Muscle layer of duodenum (tissue), 2 donors: ENCODE measurements at regions not wholly inside any gene's neighbourhood (a gene's known extent, or its start where the extent isn't known, plus 50 kb on each side); places are given as distances from the start of the nearest gene placed in this dataset.

Experiments used
- H3K27ac ChIP-seq: one replicate; pipeline ENCODE4 v1.7.0; 2013; ENCODE audit warnings: mild to moderate bottlenecking, low read length
- H3K27me3 ChIP-seq: one replicate; pipeline ENCODE4 v1.7.0; 2013; ENCODE audit warnings: low read depth, mild to moderate bottlenecking, control low read depth, low read length
- H3K36me3 ChIP-seq, 2 donors: one replicate each; pipeline ENCODE4 v1.7.0; 2013; ENCODE audit warnings: low read length in 2 of 2, control low read depth in 1 of 2, mild to moderate bottlenecking in 1 of 2; ENCODE audit not compliant: insufficient read depth in 2 of 2, control insufficient read depth in 1 of 2
- H3K4me1 ChIP-seq, 2 donors: one replicate each; pipeline ENCODE4 v1.7.0; 2013; ENCODE audit warnings: low read length in 2 of 2, mild to moderate bottlenecking in 2 of 2, control low read depth in 1 of 2, moderate library complexity in 1 of 2; ENCODE audit not compliant: insufficient read depth in 2 of 2, control insufficient read depth in 1 of 2
- H3K4me3 ChIP-seq, 2 donors: one replicate each; pipeline ENCODE4 v1.7.0; 2013; ENCODE audit warnings: low read length in 2 of 2, low read depth in 1 of 2, mild to moderate bottlenecking in 1 of 2
- H3K9me3 ChIP-seq, 2 donors: one replicate each; pipeline ENCODE4 v1.7.0; 2013; ENCODE audit warnings: low read length in 2 of 2, control low read depth in 1 of 2, mild to moderate bottlenecking in 1 of 2; ENCODE audit not compliant: control insufficient read depth in 1 of 2
- donor health status: healthy.

- H3K27me3 ChIP-seq = no peaks in the 10 kb centered on the region
- H3K4me3 ChIP-seq = no peak overlapping the region
- H3K9me3 ChIP-seq = no peaks in the 10 kb centered on the region
- no peak overlapping the region for H3K27ac ChIP-seq
- H3K36me3 ChIP-seq = no peaks in the 10 kb centered on the region
- H3K4me1 ChIP-seq = no peaks in the 10 kb centered on the region
Observed at GRCh38 chr4:156442912-156443311, 489.2 kb upstream of the CTSO start.

DNA sequence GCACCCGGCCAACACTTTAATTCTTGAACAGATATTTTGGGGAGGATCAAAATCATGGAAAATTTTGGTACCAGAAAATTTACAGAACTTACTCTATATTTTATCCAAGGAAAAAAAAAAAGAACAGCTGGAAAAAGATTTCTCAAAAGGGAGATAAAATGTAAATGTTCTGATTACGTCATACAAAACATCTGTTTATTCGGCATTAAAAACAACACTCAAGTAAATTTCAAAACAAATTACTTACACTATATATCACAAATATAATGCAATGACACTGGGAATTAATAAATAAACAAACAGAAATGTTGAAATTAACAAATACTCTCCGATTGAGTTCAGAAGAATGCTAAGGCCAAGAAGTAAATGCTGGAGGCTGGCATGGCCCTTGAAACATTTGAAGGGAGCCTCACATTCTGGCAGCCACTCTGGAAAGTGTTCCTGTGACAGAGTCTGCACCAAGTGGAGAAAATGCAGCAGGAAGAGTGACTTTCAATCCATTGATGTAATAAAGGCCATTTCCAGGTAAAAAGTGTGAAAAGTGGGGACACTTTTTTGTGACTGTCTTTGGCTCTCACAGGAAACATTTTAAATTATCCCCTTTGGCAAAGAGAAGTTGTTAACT is 486.0 kb upstream of the CTSO start:
- Histone ChIP-seq H3K4me3 (no peak overlapping the region), H3K27ac (no peak overlapping the region), H3K9me3 (no peaks in the 10 kb centered on the region), H3K27me3 (no peaks in the 10 kb centered on the region), H3K4me1 (no peaks in the 10 kb centered on the region), H3K36me3 (no peaks in the 10 kb centered on the region)

DNA sequence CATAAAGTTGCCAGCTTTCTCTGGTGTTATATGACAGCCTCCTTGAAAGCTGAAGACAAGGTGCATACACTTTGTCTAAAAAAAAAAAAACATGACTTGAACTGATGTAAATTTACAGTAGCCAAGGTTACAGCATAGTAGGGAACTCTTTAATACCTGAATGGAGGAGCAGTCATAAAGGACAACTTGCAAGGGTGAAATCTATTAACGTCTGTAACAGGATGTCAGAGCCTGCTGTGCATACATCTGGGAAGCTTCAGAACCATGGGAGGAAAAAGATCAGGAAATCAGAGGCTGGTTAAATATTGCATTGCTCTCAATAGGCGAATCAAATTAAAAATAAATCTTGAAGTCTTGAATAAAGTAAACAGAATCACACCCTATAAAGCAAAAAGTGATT is 484.0 kb upstream of the CTSO start:
- Histone ChIP-seq H3K27me3 (no peaks in the 10 kb centered on the region), H3K36me3 (no peaks in the 10 kb centered on the region), H3K4me3 (no peak overlapping the region)

DNA sequence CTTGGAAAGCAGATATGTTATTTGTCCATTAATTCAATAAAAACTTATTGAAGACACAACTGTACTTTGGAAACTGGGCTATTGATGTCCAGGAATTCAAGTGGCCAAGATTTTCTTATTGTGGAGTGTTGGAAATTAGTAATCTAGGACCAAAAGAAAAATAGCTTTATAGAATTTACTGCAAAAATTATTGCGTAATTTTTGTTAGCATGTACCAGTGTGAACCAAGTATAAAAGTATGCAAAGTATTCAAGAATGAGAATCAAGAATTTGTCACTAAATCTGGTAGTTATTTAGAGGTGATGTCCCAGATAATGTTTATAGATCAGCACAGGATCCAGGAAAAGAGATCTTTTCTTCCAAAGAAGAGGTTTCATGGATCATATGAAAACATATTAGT is 468.9 kb upstream of the CTSO start:
- Histone ChIP-seq H3K4me1 (peaks cover 0 to 5% of the 10 kb centered on the region in 2 donors), H3K27me3 (no peaks in the 10 kb centered on the region), H3K4me3 (no peak overlapping the region), H3K27ac (no peak overlapping the region), H3K36me3 (no peaks in the 10 kb centered on the region), H3K9me3 (no peaks in the 10 kb centered on the region)

More for the DNA sequence above, 484.0 kb upstream of the CTSO start:
- Histone ChIP-seq H3K4me1 (no peaks in the 10 kb centered on the region), H3K9me3 (no peaks in the 10 kb centered on the region), H3K27ac (no peak overlapping the region)

DNA sequence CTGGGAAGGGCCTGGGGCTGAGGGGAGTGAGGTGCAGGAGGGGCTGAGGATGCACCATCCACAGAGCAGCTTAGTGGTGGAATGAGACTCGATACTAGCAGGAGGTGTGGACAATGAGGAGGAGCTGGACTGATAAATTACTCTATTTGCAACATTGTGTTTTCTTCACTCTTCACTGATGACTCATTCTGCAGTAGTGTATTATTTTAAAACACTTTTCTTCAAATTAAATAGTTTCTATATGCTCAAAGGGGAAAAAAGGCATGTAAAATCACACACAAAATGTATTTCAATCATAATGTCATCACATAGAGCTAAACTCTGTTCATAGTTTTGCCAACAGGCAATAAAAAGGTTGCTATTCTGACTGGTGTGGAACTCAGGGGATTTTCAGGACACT is 467.0 kb upstream of the CTSO start:
- H3K9me3 ChIP-seq = no peaks in the 10 kb centered on the region
- H3K4me1 ChIP-seq = peaks cover 0 to 5% of the 10 kb centered on the region in 2 donors
- no peaks in the 10 kb centered on the region for H3K27me3 ChIP-seq
- no peaks in the 10 kb centered on the region for H3K36me3 ChIP-seq
- H3K27ac ChIP-seq = no peak overlapping the region
- H3K4me3 ChIP-seq = no peak overlapping the region

GRCh38 chr4:156419080-156419685 is 465.5 kb upstream of the CTSO start:
- no peaks in the 10 kb centered on the region for H3K27me3 ChIP-seq
- H3K9me3 ChIP-seq = no peaks in the 10 kb centered on the region
- no peak overlapping the region for H3K4me3 ChIP-seq
- no peak overlapping the region for H3K27ac ChIP-seq
- H3K36me3 ChIP-seq = no peaks in the 10 kb centered on the region
- H3K4me1 ChIP-seq = peaks cover 0 to 5% of the 10 kb centered on the region in 2 donors

- H3K9me3 ChIP-seq = no peaks in the 10 kb centered on the region
- no peaks in the 10 kb centered on the region for H3K36me3 ChIP-seq
- H3K27me3 ChIP-seq = no peaks in the 10 kb centered on the region
- no peak overlapping the region for H3K27ac ChIP-seq
- no peaks in the 10 kb centered on the region for H3K4me1 ChIP-seq
- H3K4me3 ChIP-seq = no peak overlapping the region
Observed at GRCh38 chr4:156414406-156414805, 460.7 kb upstream of the CTSO start.

- no peak overlapping the region for H3K27ac ChIP-seq
- no peaks in the 10 kb centered on the region for H3K36me3 ChIP-seq
- H3K4me1 ChIP-seq = no peaks in the 10 kb centered on the region
- no peaks in the 10 kb centered on the region for H3K27me3 ChIP-seq
- no peak overlapping the region for H3K4me3 ChIP-seq
- no peaks in the 10 kb centered on the region for H3K9me3 ChIP-seq
Observed at GRCh38 chr4:156413239-156414135, 459.8 kb upstream of the CTSO start.

DNA sequence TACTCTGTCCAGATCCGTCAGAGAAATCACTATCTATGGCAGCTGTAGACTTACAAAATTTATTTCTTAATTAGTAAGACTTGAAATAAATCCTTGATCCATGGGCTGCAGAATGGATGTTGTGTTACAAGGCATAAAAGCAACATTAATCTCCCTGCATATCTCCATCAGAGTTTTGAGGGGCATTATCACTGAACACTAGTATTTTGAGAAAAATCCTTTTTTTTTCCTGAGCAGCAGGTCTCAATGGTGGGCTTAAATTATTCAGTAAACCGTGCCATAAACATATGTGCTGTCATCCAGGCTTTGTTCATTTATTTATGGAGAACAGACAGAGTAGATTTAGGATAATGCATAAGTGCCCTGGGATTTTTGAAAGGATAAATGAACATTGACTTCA is 457.9 kb upstream of the CTSO start:
- H3K27ac ChIP-seq = no peak overlapping the region
- no peak overlapping the region for H3K4me3 ChIP-seq
- H3K27me3 ChIP-seq = no peaks in the 10 kb centered on the region
- no peaks in the 10 kb centered on the region for H3K36me3 ChIP-seq
- no peaks in the 10 kb centered on the region for H3K9me3 ChIP-seq
- no peaks in the 10 kb centered on the region for H3K4me1 ChIP-seq

- Histone ChIP-seq H3K36me3 (no peaks in the 10 kb centered on the region), H3K4me1 (no peaks in the 10 kb centered on the region)
Observed at GRCh38 chr4:156408749-156409148, 455.1 kb upstream of the CTSO start.

DNA sequence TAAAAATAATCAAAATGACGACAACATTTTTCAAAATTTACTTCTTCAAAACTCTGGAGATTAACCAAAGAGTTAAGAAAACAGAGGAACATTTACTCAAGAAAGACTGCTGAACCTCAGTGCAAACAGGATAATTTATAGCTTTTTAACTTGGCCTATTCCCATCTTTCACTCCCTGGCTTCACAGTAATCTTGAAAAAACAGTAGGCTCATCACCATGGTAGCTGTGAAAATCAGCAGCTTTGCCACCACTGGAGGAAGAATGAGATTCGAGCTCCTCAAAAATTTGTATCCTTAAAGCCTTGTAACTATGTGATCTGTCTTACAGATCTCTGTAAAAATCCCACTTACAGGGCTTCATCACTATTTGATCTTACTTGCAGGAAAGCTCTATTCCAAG is 447.7 kb upstream of the CTSO start:
- H3K4me1 ChIP-seq = no peaks in the 10 kb centered on the region

More at GRCh38 chr4:156408749-156409148, 455.1 kb upstream of the CTSO start:
- Histone ChIP-seq H3K27me3 (no peaks in the 10 kb centered on the region), H3K27ac (no peak overlapping the region), H3K4me3 (no peak overlapping the region), H3K9me3 (peaks cover 0 to 7% of the 10 kb centered on the region in 2 donors)

More for the DNA sequence above, 447.7 kb upstream of the CTSO start:
- no peak overlapping the region for H3K4me3 ChIP-seq
- H3K27me3 ChIP-seq = no peaks in the 10 kb centered on the region
- H3K9me3 ChIP-seq = peaks cover 0 to 19% of the 10 kb centered on the region in 2 donors
- no peaks in the 10 kb centered on the region for H3K36me3 ChIP-seq
- no peak overlapping the region for H3K27ac ChIP-seq
